ENCODE measurements at regions not wholly inside any gene's neighbourhood (a gene's known extent, or its start where the extent isn't known, plus 50 kb on each side); places are given as distances from the start of the nearest gene placed in this dataset.

- no peaks in the 10 kb centered on the region for H3K27me3 ChIP-seq
- no peak overlapping the region for H3K27ac ChIP-seq
- H3K4me3 ChIP-seq = no peak overlapping the region
- H3K36me3 ChIP-seq = no peaks in the 10 kb centered on the region
- no peak overlapping the region for H3K4me2 ChIP-seq
- no peak overlapping the region for H3K9ac ChIP-seq
- H3K9me3 ChIP-seq (replicated peaks in 1 of 11) = peaks cover 0 to 17% (median 11%) of the 10 kb centered on the region in 11 experiments; a peak in 13 of 22 replicates
- no peaks in the 10 kb centered on the region; a peak in 1 of 22 replicates for H4K20me1 ChIP-seq
- H3K4me1 ChIP-seq = peaks cover 0 to 2% (median 0%) of the 10 kb centered on the region in 10 experiments; a peak in 1 of 20 replicates
- TF ChIP-seq Cebpa-rat (IDR thresholded peaks at IDR 0.05) = no peak
Measured at GRCh38 chr22:27193636-27194035, 536.2 kb downstream of the MIAT start.

- Histone ChIP-seq H3K4me3 (no peak overlapping the region), H3K9me3 (replicated peaks in 1 of 11) (peaks cover 0 to 17% (median 11%) of the 10 kb centered on the region in 11 experiments; a peak in 13 of 22 replicates), H4K20me1 (no peaks in the 10 kb centered on the region; a peak in 1 of 22 replicates), H3K9ac (no peak overlapping the region), H3K4me1 (peaks cover 0 to 5% (median 0%) of the 10 kb centered on the region in 10 experiments; a peak in 1 of 20 replicates), H3K27ac (no peak overlapping the region), H3K4me2 (no peak overlapping the region), H3K36me3 (no peaks in the 10 kb centered on the region), H3K27me3 (no peaks in the 10 kb centered on the region)
- TF ChIP-seq Cebpa-rat (IDR thresholded peaks at IDR 0.05) = 0 out of 22 replicates have a peak, but pooled peaks of 1 of the 11 experiments have one; percentile 32
Measured at GRCh38 chr22:27194096-27194748, 536.8 kb downstream of the MIAT start.

- Histone ChIP-seq H3K4me2 (no peak overlapping the region), H3K9ac (no peak overlapping the region), H3K27ac (no peak overlapping the region), H4K20me1 (no peaks in the 10 kb centered on the region; a peak in 1 of 22 replicates), H3K4me1 (peaks cover 0 to 5% (median 0%) of the 10 kb centered on the region in 10 experiments; a peak in 1 of 20 replicates), H3K27me3 (no peaks in the 10 kb centered on the region), H3K4me3 (no peak overlapping the region), H3K36me3 (no peaks in the 10 kb centered on the region), H3K9me3 (replicated peaks in 1 of 11) (peaks cover 0 to 17% (median 11%) of the 10 kb centered on the region in 11 experiments; a peak in 13 of 22 replicates)
- no peak for TF ChIP-seq Cebpa-rat (IDR thresholded peaks at IDR 0.05)
Measured at GRCh38 chr22:27195094-27195493, 537.7 kb downstream of the MIAT start.

DNA sequence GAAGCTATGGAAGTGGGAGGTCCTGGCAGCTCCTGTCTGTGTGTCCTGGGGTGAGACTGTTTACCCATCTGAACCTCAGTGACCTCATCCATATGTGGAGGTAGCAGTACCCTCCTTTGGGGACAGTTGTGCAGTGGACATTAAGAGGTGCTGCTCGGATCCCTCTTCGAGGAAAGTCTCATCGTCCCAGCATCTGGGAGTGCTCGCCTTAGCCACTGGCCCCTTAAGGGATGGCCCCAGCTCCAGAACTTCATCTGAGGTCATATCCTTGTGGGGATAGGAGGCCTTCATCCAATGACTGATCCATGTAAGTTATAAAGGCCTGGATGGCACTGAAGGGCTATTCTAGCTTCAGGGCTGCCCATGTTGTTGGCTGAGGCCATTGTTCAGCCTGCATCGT lies 538.1 kb downstream of the MIAT start:
- TF ChIP-seq Cebpa-rat (IDR thresholded peaks at IDR 0.05) = no peak

GRCh38 chr22:27196606-27197005 lies 539.2 kb downstream of the MIAT start:
- no peak overlapping the region for H3K4me3 ChIP-seq
- H3K9me3 ChIP-seq (replicated peaks in 1 of 11) = peaks cover 0 to 8% (median under 1%) of the 10 kb centered on the region in 11 experiments; a peak in 4 of 22 replicates
- no peak overlapping the region for H3K4me2 ChIP-seq
- no peak for TF ChIP-seq Cebpa-rat (IDR thresholded peaks at IDR 0.05)
- H3K36me3 ChIP-seq = no peaks in the 10 kb centered on the region
- no peaks in the 10 kb centered on the region; a peak in 1 of 22 replicates for H4K20me1 ChIP-seq
- H3K27ac ChIP-seq = no peak overlapping the region
- H3K9ac ChIP-seq = no peak overlapping the region
- peaks cover 0 to 5% (median 0%) of the 10 kb centered on the region in 10 experiments; a peak in 1 of 20 replicates for H3K4me1 ChIP-seq
- H3K27me3 ChIP-seq = no peaks in the 10 kb centered on the region

More for the DNA sequence above, 538.1 kb downstream of the MIAT start:
- H4K20me1 ChIP-seq = no peaks in the 10 kb centered on the region; a peak in 1 of 22 replicates
- H3K4me3 ChIP-seq = no peak overlapping the region
- H3K9ac ChIP-seq = no peak overlapping the region
- no peak overlapping the region for H3K4me2 ChIP-seq
- H3K36me3 ChIP-seq = no peaks in the 10 kb centered on the region
- no peaks in the 10 kb centered on the region for H3K27me3 ChIP-seq
- peaks cover 0 to 5% (median 0%) of the 10 kb centered on the region in 10 experiments; a peak in 1 of 20 replicates for H3K4me1 ChIP-seq
- peaks cover 0 to 17% (median 11%) of the 10 kb centered on the region in 11 experiments; a peak in 13 of 22 replicates for H3K9me3 ChIP-seq (replicated peaks in 1 of 11)
- no peak overlapping the region for H3K27ac ChIP-seq

DNA sequence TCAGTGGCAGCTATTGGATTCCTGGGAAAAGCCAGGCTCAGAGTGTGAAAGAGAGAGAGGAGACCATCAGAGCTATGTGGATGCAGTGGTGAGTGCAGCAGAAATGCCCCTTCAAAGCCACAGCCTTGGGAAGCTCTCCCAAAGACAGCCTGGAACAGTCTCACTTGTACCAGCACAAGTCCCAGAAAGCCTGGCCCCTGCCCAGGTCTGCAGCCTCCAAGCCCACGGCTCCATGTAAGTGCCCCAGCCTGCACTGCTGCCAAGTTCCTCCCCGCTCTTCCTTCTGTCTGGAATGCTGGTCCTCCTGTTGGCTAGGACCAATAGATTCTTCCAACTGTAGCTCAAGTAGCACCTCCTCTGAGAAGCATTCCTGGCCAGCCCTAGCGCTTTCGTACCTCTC lies 539.7 kb downstream of the MIAT start:
- H3K36me3 ChIP-seq = no peaks in the 10 kb centered on the region
- H3K27me3 ChIP-seq = no peaks in the 10 kb centered on the region
- no peaks in the 10 kb centered on the region; a peak in 1 of 22 replicates for H4K20me1 ChIP-seq
- peaks cover 0 to 5% (median 0%) of the 10 kb centered on the region in 10 experiments; a peak in 1 of 20 replicates for H3K4me1 ChIP-seq
- TF ChIP-seq Cebpa-rat (IDR thresholded peaks at IDR 0.05) = no peak
- H3K4me3 ChIP-seq = no peak overlapping the region
- H3K4me2 ChIP-seq = no peak overlapping the region
- no peak overlapping the region for H3K27ac ChIP-seq
- H3K9me3 ChIP-seq (replicated peaks in 1 of 11) = 0 out of 22 replicates have a peak, but pooled peaks cover 0 to 8% (median 0%) of the 10 kb centered on the region in 11 experiments
- no peak overlapping the region for H3K9ac ChIP-seq

- Histone ChIP-seq H3K4me1 (peaks cover 0 to 5% (median 0%) of the 10 kb centered on the region in 10 experiments; a peak in 1 of 20 replicates), H4K20me1 (no peaks in the 10 kb centered on the region; a peak in 1 of 22 replicates), H3K27ac (no peak overlapping the region), H3K4me2 (no peak overlapping the region), H3K4me3 (no peak overlapping the region), H3K9ac (no peak overlapping the region), H3K9me3 (replicated peaks in 1 of 11) (0 out of 22 replicates have a peak, but pooled peaks cover 0 to 8% (median 0%) of the 10 kb centered on the region in 11 experiments), H3K27me3 (no peaks in the 10 kb centered on the region), H3K36me3 (no peaks in the 10 kb centered on the region)
- no peak for TF ChIP-seq Cebpa-rat (IDR thresholded peaks at IDR 0.05)
Measured at GRCh38 chr22:27197618-27198017, 540.2 kb downstream of the MIAT start.

- Histone ChIP-seq H3K9ac (no peak overlapping the region), H3K27ac (no peak overlapping the region), H3K4me3 (no peak overlapping the region), H4K20me1 (no peaks in the 10 kb centered on the region; a peak in 1 of 22 replicates), H3K36me3 (no peaks in the 10 kb centered on the region), H3K4me1 (peaks cover 0 to 5% (median 0%) of the 10 kb centered on the region in 10 experiments; a peak in 1 of 20 replicates), H3K4me2 (0 out of 22 replicates have a peak overlapping the region, but pooled peaks of 1 of the 11 experiments have one; percentile 5), H3K27me3 (no peaks in the 10 kb centered on the region), H3K9me3 (replicated peaks in 1 of 11) (0 out of 22 replicates have a peak, but pooled peaks cover 0 to 8% (median 0%) of the 10 kb centered on the region in 11 experiments)
- no peak for TF ChIP-seq Cebpa-rat (IDR thresholded peaks at IDR 0.05)
Measured at GRCh38 chr22:27198518-27199035, 541.2 kb downstream of the MIAT start.

GRCh38 chr22:27199354-27199753 lies 542.0 kb downstream of the MIAT start:
- no peak overlapping the region for H3K27ac ChIP-seq

More at GRCh38 chr22:27199354-27199753, 542.0 kb downstream of the MIAT start:
- no peak overlapping the region for H3K4me3 ChIP-seq
- no peaks in the 10 kb centered on the region for H3K27me3 ChIP-seq
- 0 out of 22 replicates have a peak, but pooled peaks cover 0 to 8% (median 0%) of the 10 kb centered on the region in 11 experiments for H3K9me3 ChIP-seq (replicated peaks in 1 of 11)
- no peak for TF ChIP-seq Cebpa-rat (IDR thresholded peaks at IDR 0.05)
- H3K4me2 ChIP-seq = no peak overlapping the region
- no peak overlapping the region for H3K9ac ChIP-seq
- no peaks in the 10 kb centered on the region for H4K20me1 ChIP-seq
- peaks cover 0 to 5% (median 0%) of the 10 kb centered on the region in 10 experiments; a peak in 1 of 20 replicates for H3K4me1 ChIP-seq
- no peaks in the 10 kb centered on the region for H3K36me3 ChIP-seq

All from BLaER1 treated with 17β-estradiol and CSF1 and Interleukin-3, amounts not matched to agents 10 nM and 100 nM (cell line).